NCI-H2196 treated with DMSO at 0.1 percent for 48 hours (cell line): ENCODE measurements at regions not wholly inside any gene's neighbourhood (a gene's known extent, or its start where the extent isn't known, plus 50 kb on each side); places are given as distances from the start of the nearest gene placed in this dataset.
"Not testable (repeated sequence)": the region's sequence is repeated elsewhere in the genome, so short reads cannot be mapped to it uniquely, and the experiment has no call there.

Experiments used
- DNase-seq: peaks from one replicate; lab custom pipeline; 2025; ENCODE audit not compliant: unreplicated experiment; lab: John Stamatoyannopoulos, UW

DNA sequence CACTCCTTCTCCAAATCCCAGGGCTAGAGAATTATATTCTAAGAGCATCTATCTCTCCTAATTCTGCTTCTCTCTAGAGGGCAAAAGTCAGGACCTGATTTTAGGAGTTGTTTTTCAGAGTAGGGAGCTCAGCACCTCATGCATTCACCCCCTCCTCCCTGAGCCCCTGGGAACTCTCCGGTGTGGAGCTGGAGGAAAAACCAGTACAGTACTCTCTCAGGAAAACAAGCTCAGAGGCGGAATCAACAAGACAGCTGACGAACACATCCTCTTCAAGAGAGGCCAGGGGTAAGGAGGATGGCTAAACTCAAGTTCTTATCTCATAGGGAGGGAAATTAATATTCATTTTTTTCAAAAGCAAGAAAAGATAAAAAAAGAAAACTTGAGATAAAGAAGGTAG lies 120.1 kb upstream of the CDYL start:
- no peak for DNase-seq

DNA sequence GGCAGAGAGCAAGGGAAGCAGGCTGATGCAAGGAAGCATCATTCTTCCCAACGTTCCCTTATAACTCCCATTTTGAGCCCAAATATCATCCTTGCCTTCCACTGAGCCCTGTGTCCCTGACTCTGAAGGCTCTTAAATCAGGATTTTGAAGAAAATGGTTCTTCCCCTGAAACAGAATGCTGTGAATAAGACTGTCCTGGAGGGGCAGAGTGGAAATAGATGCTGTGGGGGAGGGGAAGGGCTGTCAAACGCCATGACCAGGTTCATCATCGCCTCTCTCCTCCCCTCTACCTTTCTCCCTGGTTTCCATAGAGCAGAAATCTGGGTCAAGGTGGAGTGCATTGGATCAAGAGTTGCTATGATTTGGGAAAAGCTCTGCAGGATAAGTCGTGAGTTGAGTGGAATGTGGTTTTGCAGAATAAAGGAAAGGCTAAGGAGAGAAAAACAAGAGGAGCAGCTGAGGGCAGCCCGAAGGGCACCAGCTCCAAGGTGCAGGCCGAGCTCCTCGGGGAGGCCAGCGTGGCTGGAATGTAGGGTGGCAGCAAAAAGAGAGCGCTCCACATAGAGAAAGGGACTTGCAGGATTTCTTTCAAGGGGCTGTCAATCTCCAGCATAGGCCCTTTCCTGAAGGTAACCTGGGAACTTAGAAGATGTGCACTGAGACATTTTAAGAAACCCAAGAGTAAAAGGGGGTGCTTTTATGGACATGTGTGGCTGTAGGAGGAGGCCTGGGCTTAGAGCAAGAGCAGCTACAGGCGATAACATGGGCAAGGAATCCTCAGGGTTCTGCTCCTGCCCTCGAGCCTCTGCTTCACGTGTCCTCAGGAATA lies 120.8 kb upstream of the CDYL start:
- no peak for DNase-seq

DNA sequence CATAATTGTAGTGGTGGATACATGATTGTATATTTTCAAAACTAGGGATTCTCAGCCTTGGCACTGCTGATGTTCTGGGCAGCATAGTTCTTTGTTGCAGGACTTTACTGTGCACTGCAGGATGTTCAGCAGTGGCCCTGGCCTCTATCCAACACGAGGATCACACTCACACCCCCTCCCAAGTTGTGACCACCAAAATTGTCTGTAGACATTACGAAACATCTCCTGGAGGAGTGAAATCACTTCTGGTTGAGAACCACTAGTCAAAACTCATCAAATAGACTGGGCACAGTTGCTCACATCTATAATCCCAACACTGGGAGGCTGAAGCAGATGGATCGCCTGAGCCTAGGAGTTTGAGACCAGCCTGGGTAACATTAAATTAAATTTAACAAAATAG lies 123.1 kb upstream of the CDYL start:
- DNase-seq: no peak

DNA sequence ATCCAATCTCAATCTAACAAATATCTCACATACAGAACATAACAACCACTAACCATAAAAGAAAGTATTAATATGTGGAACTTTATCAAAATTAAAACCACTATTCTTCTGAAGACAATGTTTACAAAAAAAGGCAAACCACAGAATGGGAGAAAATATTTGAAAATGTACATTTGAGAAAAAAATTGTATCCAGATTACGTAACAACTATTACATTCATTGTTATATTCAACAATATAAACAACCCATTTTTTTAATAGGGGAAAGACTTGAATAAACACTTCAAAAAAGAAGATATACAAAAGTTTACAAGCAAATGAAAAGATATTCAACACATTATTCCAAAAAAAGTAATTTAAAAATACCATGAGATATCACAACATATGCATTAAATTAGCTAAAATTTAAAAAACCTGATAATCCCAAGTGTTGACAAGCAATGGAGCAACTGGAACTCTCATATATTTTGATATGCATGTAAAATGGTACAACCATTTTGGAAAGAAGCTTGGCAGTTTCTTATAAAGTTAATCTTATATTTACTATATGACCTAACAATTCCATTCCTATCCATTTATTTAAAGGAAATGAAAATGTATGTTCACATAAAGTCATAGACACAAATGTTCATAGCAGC lies 124.3 kb upstream of the CDYL start:
- no peak for DNase-seq

DNA sequence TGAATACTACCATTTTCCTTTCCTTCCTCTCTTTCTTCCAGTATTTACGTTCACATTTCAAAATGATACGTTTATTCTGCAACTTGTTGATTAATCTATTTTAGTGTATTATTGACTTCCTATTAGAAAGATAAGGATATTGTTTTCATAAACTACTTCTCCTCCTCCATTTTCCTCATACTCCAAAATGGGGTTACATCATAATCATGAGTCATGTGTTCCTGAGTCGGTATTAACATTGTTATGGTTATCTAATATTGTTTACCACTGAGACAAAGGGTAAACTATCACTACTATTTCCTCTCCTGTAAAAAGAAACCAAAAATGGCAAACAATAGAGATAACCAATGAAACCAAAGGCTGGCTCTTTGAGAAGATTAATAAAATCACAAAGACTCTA lies 126.5 kb upstream of the CDYL start:
- no peak for DNase-seq

DNA sequence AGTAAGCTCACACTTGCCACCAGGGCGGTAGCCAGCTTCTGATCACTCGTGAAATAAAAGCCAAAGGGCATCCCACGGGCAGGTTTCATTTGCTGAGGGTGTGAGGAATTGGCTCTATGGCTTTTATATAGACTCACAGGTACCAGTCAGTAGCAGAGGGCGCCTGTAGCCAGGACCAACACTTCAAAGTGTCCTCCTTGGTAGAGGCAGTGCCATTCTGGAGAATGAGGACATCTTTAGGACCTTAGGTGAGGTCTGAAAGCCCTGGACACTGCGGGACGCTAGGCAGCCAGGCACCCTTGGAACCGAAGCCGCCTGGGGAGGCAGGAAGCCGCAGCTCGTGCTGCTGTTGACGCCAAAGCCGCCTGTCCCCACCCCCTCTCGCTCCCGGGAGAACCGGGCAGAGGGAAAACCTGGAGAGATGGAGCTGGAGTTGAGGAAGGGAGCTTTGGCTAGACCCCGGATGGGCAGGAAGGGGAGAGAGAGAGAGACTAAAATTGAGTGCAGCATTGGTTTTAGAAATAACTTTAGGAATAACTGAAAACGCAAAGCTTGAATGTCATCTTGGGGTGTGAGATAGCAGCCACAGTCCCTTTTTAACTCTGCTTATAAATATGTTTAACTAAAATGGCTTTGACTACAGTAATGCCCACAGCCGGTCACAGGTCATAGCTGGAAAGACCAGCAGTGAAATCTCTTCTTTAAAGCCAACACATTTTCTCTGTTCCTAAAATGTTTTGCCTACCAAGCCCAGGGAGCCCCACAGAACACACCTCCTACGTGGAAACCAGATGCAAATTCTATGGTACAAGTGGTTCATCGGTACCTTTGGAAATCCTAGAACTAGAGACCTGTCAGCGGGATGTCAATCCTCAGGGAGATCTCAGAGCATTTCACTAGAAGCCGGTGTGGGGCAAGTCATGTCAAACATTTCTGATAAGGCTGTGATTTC lies 128.5 kb upstream of the CDYL start:
- no peak for DNase-seq

DNA sequence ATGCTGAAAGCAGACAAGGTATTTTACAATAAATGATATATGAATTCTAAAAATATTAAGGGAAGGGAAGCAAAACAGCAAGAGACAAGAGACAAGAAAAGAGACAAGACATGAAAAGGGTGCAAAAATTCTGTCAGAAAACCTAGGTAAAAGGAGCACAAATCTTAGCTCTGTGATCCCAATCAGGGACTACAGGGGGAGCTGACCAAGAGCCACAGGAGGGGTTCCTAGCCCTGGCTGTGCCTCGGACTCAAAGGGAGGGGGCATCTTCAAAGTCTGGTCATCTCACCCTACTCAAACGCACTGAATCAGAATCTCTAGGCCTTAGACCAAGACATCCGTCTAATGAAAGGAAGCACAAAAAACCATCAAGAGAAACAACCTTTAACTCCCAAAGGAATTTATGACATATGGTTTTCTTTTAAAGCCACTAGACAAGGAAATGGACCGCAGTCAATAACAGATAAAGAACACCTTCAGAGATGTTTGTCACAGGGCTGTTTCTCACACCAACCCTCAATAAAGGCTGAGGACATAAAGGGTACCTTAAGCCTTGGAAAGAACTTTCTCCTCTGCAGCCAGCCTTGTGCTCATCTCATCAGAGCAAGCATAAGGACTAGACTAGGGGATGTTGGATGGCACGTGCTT lies 130.4 kb upstream of the CDYL start:
- no peak for DNase-seq

DNA sequence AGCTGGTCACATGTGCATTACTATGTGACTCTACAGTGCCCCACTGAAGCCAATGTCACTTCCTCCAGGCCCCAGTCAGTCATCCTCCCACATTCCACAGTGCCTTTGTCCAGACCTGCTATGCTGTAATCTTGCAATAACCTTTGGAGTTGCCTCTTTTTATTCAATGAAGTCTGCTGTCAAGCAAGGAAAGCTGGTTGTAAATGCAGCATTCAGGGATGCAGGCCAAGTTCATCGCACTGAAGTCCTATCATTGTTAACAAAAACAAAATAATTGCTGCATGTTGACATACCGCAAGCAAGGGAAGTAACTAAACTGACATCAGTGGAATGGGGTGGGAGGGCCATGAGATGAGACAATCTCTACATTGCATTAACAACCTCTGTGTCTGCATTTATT lies 131.2 kb upstream of the CDYL start:
- DNase-seq: no peak

DNA sequence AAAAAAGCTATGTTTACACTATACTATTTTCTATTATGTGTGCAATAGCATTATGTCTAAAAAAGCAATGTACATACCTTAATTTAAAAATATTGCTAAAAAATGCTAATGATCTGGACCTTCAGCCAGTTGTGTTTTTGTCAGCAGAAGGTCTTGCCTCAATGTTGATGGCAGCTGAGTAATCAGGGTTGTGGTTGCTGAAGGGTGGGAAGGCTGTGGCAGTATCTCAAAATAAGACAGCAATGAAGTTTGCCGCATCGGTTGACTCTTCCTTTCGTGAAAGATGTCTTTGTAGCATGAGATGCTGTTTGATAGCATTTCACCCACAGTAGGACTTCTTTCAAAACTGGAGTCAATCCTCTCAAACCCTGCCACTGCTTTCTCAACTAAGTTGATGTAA lies 134.7 kb upstream of the CDYL start:
- no peak for DNase-seq

DNA sequence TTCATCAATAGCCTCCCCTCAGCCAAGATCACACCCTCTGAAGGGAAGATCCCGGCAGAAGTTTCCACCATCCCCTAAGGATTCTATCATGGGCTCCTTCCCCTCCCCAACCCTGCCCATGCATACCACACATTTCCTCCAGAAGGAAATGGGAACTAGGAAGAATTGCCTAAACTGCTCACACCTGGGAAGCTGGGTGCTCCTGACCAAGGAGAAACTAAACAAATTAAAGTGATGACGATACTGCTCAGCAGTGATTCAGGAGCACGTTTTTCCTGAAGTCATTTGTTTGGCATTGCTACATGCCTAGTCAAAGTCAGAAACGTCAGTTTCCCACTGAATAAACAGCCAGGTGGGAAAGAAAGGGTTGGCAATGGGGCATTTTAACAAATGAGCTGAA lies 136.1 kb upstream of the CDYL start:
- no peak for DNase-seq

DNA sequence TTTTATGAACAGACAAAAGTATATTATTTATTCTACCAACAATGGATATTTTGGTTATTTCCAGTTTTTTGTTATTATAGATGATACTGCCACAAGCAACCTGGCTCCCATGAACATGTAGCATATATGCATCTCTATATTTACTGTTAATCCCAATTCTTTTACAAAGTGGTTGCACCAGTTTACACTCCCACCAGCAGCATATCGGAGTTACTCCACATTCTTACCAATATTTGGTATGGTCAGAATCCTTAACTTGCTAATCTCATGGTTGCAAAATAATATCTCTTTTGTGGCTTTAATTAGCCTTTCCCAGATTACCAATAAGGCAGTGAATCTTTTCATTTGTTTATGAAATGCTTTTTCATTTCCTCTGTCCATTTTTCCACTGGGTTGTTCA lies 137.6 kb upstream of the CDYL start:
- no peak for DNase-seq

DNA sequence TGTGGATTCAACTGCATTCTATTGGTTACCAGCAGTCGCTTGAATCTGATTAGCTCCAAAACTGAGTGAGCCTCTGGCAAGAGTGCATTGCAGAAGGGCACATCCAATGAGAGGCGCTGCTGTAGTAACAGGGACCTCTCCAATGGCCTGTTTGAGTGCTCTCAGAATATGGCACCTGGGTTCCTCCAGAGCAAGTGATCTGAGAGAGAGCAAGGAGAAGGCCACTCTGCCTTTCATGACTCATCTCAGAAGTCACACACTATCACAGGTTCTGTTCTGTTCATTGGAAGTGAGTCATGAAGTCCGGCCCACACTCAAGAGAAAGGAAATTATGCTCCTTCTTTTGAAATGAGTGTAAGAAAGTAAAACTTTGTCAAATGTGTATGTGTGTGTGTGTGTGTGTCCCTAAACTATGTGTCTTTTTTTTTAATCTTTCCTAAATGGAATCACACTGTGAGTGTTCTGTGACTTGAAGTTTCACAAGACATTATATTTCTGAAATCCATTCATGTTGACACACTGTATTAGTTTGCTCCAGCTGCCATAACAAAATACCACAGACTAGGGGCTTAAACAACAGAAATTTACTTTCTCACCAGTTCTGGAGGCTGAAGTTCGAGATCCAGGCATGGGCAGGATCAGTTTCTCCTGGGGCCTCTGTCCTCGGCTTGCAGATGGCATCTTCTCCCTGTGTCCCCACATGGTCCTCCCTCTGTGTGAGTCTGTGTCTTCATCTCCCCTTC lies 138.3 kb upstream of the CDYL start:
- DNase-seq: no peak

DNA sequence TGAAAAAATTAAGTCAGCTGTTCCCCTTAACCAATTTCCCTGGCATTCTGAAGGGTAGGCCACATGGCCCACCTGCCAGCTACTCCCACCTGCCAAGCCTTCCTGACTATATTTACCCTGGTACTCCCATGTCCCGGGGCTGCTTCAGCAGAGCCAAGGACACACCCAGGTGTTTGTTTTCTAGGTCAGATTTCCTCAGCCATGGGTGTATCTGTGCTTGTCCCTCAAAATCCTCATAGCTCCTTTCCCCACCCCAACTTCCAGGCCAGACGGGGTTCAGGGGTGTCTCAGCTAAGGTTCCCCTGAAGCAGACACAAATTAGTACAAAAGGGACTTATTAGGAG lies 139.4 kb upstream of the CDYL start:
- DNase-seq: no peak

DNA sequence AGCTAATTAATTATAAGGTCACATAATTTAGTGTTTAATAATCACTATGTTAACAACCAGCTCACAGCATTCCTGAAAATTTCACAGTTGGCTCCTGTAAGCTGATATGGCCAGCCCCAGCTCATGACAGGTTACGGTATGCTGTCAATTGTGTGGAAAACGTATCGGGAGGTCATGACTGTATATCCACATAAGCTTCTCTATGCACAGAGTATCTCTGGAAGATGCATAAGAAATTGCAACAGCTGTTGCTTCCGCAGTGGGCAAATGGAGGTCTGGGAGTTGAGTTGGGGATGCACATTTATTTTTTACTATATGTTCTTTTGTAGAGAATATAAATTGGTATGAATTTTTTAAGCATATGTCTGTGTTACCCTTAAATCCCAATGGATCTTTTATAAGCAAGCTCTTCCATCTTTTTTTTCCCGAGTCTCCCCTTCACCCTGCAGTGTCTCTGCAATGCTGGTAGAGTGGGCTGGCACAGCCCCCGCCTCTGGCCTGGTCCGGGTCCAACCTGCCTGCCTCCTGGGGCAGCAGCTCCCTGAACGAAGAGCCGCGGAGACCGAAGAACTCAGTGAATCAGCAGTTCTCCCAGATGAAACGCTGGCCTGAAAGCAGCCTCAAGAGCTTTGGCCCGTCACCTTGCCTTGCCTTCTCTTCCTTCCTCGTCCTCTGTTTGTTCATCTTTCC lies 139.9 kb upstream of the CDYL start:
- no peak for DNase-seq

DNA sequence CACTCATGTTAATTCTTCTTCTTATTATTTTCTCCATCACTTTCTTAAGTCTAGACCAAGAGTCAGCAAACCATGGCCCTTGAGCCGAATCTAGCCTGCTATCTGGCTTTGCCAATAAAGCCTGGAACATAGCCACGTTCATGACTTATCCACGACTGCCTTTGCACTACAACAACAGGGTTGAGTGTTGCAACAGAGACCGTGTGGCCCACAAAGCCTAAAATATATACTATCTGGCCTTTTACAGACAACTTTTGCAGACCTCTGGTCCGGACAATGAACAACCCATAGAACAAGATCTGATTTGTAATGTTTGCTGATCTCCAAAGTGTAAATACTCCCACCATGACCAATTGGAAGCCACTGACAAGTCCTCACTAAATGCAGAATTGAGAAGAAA lies 140.5 kb upstream of the CDYL start:
- DNase-seq: no peak

DNA sequence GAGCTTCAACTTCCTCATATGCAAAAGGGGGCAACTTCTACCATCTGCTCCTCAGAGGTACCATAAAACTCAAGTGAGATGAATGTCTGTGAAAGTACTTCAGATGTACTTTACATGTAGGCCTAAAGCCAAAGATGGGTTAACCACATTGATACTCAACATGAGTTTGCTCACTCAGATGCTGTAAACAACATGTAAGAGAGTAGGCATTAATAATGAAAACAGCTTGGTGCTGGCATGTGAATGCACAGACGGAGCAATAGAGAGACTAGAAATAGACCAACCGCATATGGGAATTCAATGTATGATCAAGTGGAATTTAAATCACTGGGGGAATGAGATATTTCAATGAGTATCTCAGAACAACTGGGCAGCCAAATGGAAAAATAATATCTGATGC lies 143.8 kb upstream of the CDYL start:
- DNase-seq: no peak

DNA sequence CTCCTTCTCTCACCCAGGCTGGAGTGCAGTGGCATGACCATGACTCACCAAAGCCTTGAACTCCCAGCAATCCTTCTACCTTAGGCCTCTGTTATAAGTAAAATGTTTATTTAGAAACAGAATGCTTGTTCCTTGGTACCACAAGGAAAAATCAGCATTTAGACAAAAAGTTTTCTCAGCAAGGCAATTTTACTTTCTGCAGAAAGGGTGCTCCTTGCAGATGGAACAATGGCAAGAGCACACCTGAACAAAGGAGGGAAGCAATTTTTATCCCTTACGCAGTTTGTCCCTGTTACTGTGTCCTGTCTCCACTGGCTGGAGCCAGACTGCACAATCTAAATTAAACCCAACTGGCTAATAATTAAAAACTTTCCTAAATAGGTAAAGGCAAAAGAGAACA lies 146.4 kb upstream of the CDYL start:
- DNase-seq: not testable (repeated sequence)

DNA sequence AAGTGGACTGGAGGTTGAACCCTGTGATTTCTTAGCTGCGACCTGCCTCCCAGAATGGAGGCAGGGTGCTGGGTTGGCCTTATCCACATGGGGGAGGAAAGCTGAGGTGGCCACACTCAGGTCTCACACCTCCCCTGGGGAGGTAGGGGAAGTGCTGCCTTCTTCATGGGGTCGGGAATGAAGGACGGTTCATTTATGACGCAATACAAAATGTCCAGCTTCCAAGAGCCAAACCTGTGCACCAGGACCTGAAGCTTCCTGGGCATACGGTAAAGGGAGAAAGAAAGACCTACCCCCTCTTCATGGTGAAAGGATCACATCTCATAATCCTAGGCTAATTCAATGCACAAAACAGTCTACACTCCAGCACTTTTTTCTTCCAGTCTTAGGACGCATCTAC lies 150.6 kb upstream of the CDYL start:
- DNase-seq: no peak

DNA sequence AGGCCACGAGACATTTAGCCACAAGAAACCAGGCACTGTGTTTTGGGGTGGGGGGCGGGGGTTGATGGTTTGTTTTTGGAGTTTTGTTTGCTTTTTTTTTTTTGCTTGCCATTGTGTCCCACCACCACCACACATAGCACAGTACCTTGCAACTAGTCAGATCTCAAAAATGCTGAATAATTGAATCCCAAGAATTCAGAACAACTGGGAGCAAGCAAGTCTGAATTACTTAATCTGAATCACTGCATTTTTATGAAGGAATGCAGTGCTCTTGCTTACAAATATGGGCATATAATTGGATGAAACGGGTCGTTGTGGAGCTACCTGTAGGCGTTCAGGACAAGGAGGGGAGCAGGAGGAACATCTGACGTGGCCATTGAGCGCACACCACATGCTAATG lies 151.5 kb upstream of the CDYL start:
- no peak for DNase-seq
